Adrenal gland (tissue), 5 donors: ENCODE measurements at regions not wholly inside any gene's neighbourhood (a gene's known extent, or its start where the extent isn't known, plus 50 kb on each side); places are given as distances from the start of the nearest gene placed in this dataset.

Experiments
- POLR2A ChIP-seq, 2 donors: fragments of 450-650 bp; IDR thresholded peaks; one replicate each; pipeline ENCODE4 v1.6.1; 2017; ENCODE audit warnings: antibody characterized with exemption in 2 of 2, mild to moderate bottlenecking in 2 of 2, moderate library complexity in 1 of 2
- TF ChIP-seq, protein P1 (sequence below), 6 experiments: fragments of 450-650 bp in 4 of 6; fragments of 200-600 bp in 2 of 6; sonication (generic) in 1 of 6; IDR thresholded peaks; 1 replicate in 5 of 6; 2 replicates in 1 of 6; pipeline versions ENCODE4 v1.5.1 to v1.8.0; 2016 to 2021; ENCODE audit warnings: antibody characterized with exemption in 6 of 6, mild to moderate bottlenecking in 2 of 6, moderate library complexity in 1 of 6
- donor health status: DM: no; HTN: no; CAD: no.

GRCh38 chr6:112927641-112928320 is 580.7 kb downstream of the RFPL4B start:
- TF ChIP-seq POLR2A (IDR thresholded peaks at IDR 0.05) = no peak
- TF ChIP-seq, protein P1, sequence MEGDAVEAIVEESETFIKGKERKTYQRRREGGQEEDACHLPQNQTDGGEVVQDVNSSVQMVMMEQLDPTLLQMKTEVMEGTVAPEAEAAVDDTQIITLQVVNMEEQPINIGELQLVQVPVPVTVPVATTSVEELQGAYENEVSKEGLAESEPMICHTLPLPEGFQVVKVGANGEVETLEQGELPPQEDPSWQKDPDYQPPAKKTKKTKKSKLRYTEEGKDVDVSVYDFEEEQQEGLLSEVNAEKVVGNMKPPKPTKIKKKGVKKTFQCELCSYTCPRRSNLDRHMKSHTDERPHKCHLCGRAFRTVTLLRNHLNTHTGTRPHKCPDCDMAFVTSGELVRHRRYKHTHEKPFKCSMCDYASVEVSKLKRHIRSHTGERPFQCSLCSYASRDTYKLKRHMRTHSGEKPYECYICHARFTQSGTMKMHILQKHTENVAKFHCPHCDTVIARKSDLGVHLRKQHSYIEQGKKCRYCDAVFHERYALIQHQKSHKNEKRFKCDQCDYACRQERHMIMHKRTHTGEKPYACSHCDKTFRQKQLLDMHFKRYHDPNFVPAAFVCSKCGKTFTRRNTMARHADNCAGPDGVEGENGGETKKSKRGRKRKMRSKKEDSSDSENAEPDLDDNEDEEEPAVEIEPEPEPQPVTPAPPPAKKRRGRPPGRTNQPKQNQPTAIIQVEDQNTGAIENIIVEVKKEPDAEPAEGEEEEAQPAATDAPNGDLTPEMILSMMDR (IDR thresholded peaks at IDR 0.05) = no peak
